Stimulated activated naive CD8-positive, alpha-beta T cell treated with anti-CD3 and anti-CD28 coated beads, Interleukin-15, Interleukin-2, amounts not matched to agents 100 U/mL and 50 U/mL, for 24 hours (primary cell): ENCODE measurements at regions not wholly inside any gene's neighbourhood (a gene's known extent, or its start where the extent isn't known, plus 50 kb on each side); places are given as distances from the start of the nearest gene placed in this dataset.
"Not testable (repeated sequence)": the region's sequence is repeated elsewhere in the genome, so short reads cannot be mapped to it uniquely, and the experiment has no call there.

Source experiments
- ATAC-seq: fragments of 150-1000 bp; cut with Tn5 transposase; one replicate; pipeline ENCODE4 v1.10.0; 2021
- DNase-seq: peaks from one replicate; pipeline ENCODE4 v3.0.0; 2021

GRCh38 chr1:60271041-60271440 is 197.5 kb upstream of the C1orf87 start:
- DNase-seq (no peak), ATAC-seq (no peak)

GRCh38 chr1:60268451-60268850 is 194.9 kb upstream of the C1orf87 start:
- DNase-seq (no peak), ATAC-seq (no peak)

GRCh38 chr1:60265560-60266535 is 192.3 kb upstream of the C1orf87 start:
- DNase-seq (no peak), ATAC-seq (no peak)

GRCh38 chr1:60262701-60263100 is 189.1 kb upstream of the C1orf87 start:
- ATAC-seq = no peak
- no peak for DNase-seq

- ATAC-seq = no peak
- no peak for DNase-seq
Measured at GRCh38 chr1:60257531-60257930, 184.0 kb upstream of the C1orf87 start.

- no peak for DNase-seq
- ATAC-seq = no peak
Measured at GRCh38 chr1:60255565-60255964, 182.0 kb upstream of the C1orf87 start.

GRCh38 chr1:60251426-60251825 is 177.9 kb upstream of the C1orf87 start:
- no peak for DNase-seq
- no peak for ATAC-seq

- not testable (repeated sequence) for ATAC-seq, DNase-seq
Measured at GRCh38 chr1:60247467-60247866, 173.9 kb upstream of the C1orf87 start.

- no peak for ATAC-seq
- DNase-seq = no peak
Measured at GRCh38 chr1:60245324-60245723, 171.8 kb upstream of the C1orf87 start.

- no peak for ATAC-seq
- DNase-seq = no peak
Measured at GRCh38 chr1:60244906-60245305, 171.3 kb upstream of the C1orf87 start.

GRCh38 chr1:60235275-60235674 is 161.7 kb upstream of the C1orf87 start:
- DNase-seq (no peak), ATAC-seq (no peak)

- DNase-seq (no peak), ATAC-seq (no peak)
Measured at GRCh38 chr1:60234776-60235175, 161.2 kb upstream of the C1orf87 start.

- ATAC-seq = no peak
- DNase-seq = no peak
Measured at GRCh38 chr1:60229821-60230220, 156.3 kb upstream of the C1orf87 start.

- ATAC-seq (no peak), DNase-seq (no peak)
Measured at GRCh38 chr1:60228041-60228491, 154.5 kb upstream of the C1orf87 start.

GRCh38 chr1:60227601-60228000 is 154.0 kb upstream of the C1orf87 start:
- ATAC-seq = no peak

GRCh38 chr1:60225486-60225885 is 151.9 kb upstream of the C1orf87 start:
- ATAC-seq (no peak), DNase-seq (no peak)

More at GRCh38 chr1:60227601-60228000, 154.0 kb upstream of the C1orf87 start:
- DNase-seq = no peak

GRCh38 chr1:60224523-60224922 is 151.0 kb upstream of the C1orf87 start:
- DNase-seq (no peak), ATAC-seq (no peak)

- ATAC-seq = no peak
- no peak for DNase-seq
Measured at GRCh38 chr1:60223158-60223557, 149.6 kb upstream of the C1orf87 start.

- no peak for DNase-seq
- ATAC-seq = no peak
Measured at GRCh38 chr1:60222360-60223115, 149.0 kb upstream of the C1orf87 start.

- ATAC-seq (no peak), DNase-seq (no peak)
Measured at GRCh38 chr1:60213253-60213652, 139.7 kb upstream of the C1orf87 start.

GRCh38 chr1:60196026-60196425 is 122.5 kb upstream of the C1orf87 start:
- DNase-seq = no peak
- no peak for ATAC-seq

GRCh38 chr1:60185684-60186083 is 112.1 kb upstream of the C1orf87 start:
- DNase-seq (no peak), ATAC-seq (no peak)

- DNase-seq (no peak), ATAC-seq (no peak)
Measured at GRCh38 chr1:60184521-60184920, 111.0 kb upstream of the C1orf87 start.
